Mucosa of descending colon (tissue), 3 donors: ENCODE measurements at regions not wholly inside any gene's neighbourhood (a gene's known extent, or its start where the extent isn't known, plus 50 kb on each side); places are given as distances from the start of the nearest gene placed in this dataset.

Experiments used
- ATAC-seq: fragments of 200-7000 bp; cut with Tn5 transposase; one replicate; pipeline ENCODE4 v1.9.1; 2020; ENCODE audit warnings: mild to moderate bottlenecking, moderate library complexity
- DNase-seq, 3 donors: peaks; one replicate each; pipeline ENCODE4 v3.0.0-alpha.2; 2020
- H3K36me3 ChIP-seq: fragments of 200-600 bp; one replicate; pipeline ENCODE4 v1.8.0; 2021; ENCODE audit warnings: low read depth, mild to moderate bottlenecking
- H3K4me1 ChIP-seq: fragments of 200-600 bp; one replicate; pipeline ENCODE4 v1.8.0; 2021; ENCODE audit warnings: low read depth, mild to moderate bottlenecking
- H3K4me3 ChIP-seq: fragments of 200-600 bp; one replicate; pipeline ENCODE4 v1.8.0; 2021; ENCODE audit warnings: mild to moderate bottlenecking
- H3K9me3 ChIP-seq: fragments of 200-600 bp; one replicate; pipeline ENCODE4 v1.8.0; 2021; ENCODE audit warnings: mild to moderate bottlenecking
- CTCF ChIP-seq: fragments of 200-600 bp; IDR thresholded peaks from one replicate; pipeline ENCODE4 v1.8.0; 2022; ENCODE audit warnings: antibody characterized with exemption, mild to moderate bottlenecking
- intact Hi-C, 2 donors: fragments of 100-400 bp; cut with DNase I in 1 of 2; cut with micrococcal nuclease in 1 of 2; formaldehyde crosslinking; loops; one replicate each; pipeline versions ENCODE4 v1.11.0 to v1.11.1; 2022; cut with DNase I, micrococcal nuclease
- donor health status: DM: no; HTN: no; CAD: no; lungs with moderate emphysema.
- donor health status: DM: no; HTN: no; CAD: no.
- donor health status: DM: no; HTN: yes; CAD: no.

DNA sequence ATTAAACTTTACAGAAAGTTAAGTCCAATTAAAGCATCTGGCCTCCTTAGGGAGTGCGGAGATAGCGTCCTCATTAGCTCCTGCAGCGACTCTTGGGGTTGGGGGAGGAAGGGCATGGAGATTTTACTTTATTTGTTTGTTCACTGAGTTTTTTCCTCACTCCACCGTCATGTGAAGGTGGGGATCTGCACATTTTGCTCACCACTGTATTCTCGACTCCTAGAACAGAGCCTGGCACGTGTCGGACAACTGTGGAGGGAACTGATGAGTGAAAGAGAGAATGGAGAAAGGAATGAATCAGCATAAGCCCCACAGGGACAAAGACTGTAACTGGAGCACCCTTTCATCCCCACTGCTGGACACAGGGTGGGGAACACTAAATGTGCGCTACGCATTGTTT, 205.1 kb upstream of the TSHZ3 start:
- Histone ChIP-seq H3K9me3 (no peaks in the 10 kb centered on the region), H3K36me3 (no peaks in the 10 kb centered on the region), H3K4me1 (no peaks in the 10 kb centered on the region), H3K4me3 (no peak overlapping the region)
- no peak for TF ChIP-seq CTCF
- intact Hi-C loops: no loop called here
- ATAC-seq (no peak), DNase-seq (no peak)

GRCh38 chr19:31555634-31556215, 206.5 kb upstream of the TSHZ3 start:
- no peak for TF ChIP-seq CTCF
- intact Hi-C loops: no loop called here
- no peaks in the 10 kb centered on the region for H3K36me3 ChIP-seq
- no peak overlapping the region for H3K4me3 ChIP-seq
- no peaks in the 10 kb centered on the region for H3K4me1 ChIP-seq
- no peak for ATAC-seq
- DNase-seq: no peak
- peaks cover 4% of the 10 kb centered on the region for H3K9me3 ChIP-seq

GRCh38 chr19:31559494-31559893, 210.3 kb upstream of the TSHZ3 start:
- DNase-seq (no peak), ATAC-seq (no peak)
- Histone ChIP-seq H3K4me1 (no peaks in the 10 kb centered on the region), H3K4me3 (no peak overlapping the region), H3K9me3 (peaks cover 4% of the 10 kb centered on the region), H3K36me3 (no peaks in the 10 kb centered on the region)
- intact Hi-C loops: no loop called here
- no peak for TF ChIP-seq CTCF

GRCh38 chr19:31560086-31561060, 211.1 kb upstream of the TSHZ3 start:
- H3K9me3 ChIP-seq: peaks cover 4% of the 10 kb centered on the region
- TF ChIP-seq CTCF: no peak
- H3K4me1 ChIP-seq: no peaks in the 10 kb centered on the region
- ATAC-seq: no peak
- H3K36me3 ChIP-seq: no peaks in the 10 kb centered on the region
- DNase-seq: no peak
- intact Hi-C loops: no loop called here
- H3K4me3 ChIP-seq: no peak overlapping the region

GRCh38 chr19:31562966-31563612, 213.9 kb upstream of the TSHZ3 start:
- TF ChIP-seq CTCF: no peak
- no peaks in the 10 kb centered on the region for H3K36me3 ChIP-seq
- intact Hi-C loops: no loop called here

More at GRCh38 chr19:31562966-31563612, 213.9 kb upstream of the TSHZ3 start:
- Histone ChIP-seq H3K4me1 (no peaks in the 10 kb centered on the region), H3K4me3 (no peak overlapping the region), H3K9me3 (peaks cover 4% of the 10 kb centered on the region)
- no peak for ATAC-seq
- no peak for DNase-seq
